GM18508 (cell line): ENCODE measurements at regions not wholly inside any gene's neighbourhood (a gene's known extent, or its start where the extent isn't known, plus 50 kb on each side); places are given as distances from the start of the nearest gene placed in this dataset.

Experiments used
- ATAC-seq: cut with Tn5 transposase; IDR thresholded peaks from one replicate; pipeline ENCODE4 v1.9.1; 2021; ENCODE audit warnings: moderate number of reproducible peaks; ENCODE audit not compliant: insufficient read depth, unreplicated experiment

- ATAC-seq, result no peak
These were observed 429.5 kb downstream of the TSHZ3 start for GRCh38 chr19:30919737-30920136.

GRCh38 chr19:30916238-30916637 lies 433.0 kb downstream of the TSHZ3 start:
- no peak for ATAC-seq

DNA sequence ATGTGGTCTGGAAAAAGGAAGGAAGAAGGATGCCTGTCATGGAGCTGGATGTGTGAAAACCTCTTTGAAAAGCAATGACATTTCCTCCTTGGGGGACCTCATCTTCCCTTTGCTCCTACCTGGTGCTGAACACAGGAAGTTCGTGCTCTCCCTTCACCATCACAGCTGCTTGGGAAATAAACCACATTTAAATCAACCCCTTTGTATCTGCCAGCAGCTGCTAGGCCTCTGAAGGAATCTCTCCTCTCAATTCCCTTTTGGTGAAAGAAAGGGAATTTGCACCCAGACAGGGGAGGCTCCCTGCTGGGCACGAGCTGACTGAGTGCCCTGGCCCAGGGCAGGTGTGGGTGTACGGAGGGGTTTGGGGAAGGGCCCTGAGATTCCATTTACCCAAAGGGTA lies 437.7 kb downstream of the TSHZ3 start:
- no peak for ATAC-seq

DNA sequence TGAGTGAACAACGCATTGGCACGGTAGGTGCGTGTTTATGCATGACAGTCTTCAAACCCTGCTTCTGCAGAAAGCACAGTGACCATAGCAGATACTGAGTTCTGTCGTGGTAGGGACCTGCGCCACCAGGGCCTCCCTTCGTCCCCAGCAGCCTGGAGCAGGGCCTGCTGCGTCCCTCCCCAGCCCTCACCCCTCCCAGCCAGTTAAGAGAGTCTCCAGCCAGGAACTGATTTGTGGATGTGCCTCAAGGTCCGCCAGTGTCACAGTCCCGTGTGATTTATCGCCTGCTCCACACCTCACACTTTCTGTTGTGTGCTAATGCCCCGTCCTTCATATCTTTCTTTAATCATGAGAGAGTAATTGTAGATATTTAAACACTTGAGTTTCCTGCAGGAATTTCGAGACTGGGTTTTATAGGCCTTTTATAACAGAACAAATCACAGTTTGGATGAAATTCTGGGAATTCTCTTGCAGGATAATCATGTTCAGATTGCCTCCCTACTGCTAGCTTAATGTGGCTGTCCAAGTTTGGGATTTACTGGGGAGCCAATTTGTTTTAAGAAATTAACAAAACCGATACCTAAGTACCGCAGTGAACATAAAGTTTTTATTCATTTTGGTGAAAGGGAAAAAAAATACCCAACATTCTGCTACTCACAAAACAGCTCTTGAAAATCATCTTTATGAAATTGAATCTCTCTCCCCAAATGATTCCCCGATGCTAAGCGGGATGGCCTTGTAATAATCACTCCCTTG lies 438.6 kb downstream of the TSHZ3 start:
- no peak for ATAC-seq

- no peak for ATAC-seq
These were observed 440.0 kb downstream of the TSHZ3 start for GRCh38 chr19:30909216-30909615.

DNA sequence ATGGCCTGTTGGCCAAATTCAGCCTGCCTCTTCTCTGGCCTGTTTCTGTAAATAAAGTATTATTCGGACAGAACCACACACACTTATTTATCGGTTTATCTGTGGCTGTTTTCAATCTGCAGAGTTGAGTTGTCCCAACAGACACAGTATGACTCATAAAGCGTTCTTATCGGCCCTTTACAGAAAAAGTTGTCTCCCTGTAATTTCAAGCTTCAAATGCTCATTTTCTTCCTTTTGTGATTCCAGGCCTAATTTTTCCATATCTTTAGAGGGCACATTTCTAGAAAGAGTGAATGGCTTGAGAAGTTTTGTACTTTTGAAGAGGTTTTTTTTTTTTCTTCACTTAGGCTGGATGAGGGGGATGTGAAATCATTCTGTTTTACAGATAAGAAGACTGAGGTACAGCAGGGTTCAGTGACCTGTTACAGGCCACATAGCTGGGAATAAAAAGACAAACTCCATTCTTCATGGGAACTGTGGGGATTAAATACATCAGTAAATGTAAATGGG lies 440.9 kb downstream of the TSHZ3 start:
- no peak for ATAC-seq

GRCh38 chr19:30906871-30907270 lies 442.4 kb downstream of the TSHZ3 start:
- no peak for ATAC-seq

DNA sequence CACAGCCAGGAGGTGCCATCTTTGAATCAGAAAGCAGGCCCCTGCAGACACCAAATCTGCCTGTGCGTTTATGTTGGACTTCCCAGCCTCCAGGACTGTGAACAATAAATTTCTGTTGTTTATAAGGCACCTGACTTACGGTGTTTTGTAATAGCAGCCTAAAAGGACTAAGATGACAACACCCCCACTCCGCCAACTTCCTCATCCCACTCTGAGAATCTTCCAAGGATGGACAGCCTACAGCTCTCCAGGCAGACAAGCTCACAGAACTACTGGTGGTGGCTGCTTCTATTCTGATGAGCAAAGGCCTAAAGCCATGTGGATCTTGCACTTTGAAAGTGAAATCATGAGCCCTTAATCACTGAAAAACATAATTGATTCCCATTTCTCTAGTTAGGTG lies 449.2 kb downstream of the TSHZ3 start:
- ATAC-seq, result no peak

DNA sequence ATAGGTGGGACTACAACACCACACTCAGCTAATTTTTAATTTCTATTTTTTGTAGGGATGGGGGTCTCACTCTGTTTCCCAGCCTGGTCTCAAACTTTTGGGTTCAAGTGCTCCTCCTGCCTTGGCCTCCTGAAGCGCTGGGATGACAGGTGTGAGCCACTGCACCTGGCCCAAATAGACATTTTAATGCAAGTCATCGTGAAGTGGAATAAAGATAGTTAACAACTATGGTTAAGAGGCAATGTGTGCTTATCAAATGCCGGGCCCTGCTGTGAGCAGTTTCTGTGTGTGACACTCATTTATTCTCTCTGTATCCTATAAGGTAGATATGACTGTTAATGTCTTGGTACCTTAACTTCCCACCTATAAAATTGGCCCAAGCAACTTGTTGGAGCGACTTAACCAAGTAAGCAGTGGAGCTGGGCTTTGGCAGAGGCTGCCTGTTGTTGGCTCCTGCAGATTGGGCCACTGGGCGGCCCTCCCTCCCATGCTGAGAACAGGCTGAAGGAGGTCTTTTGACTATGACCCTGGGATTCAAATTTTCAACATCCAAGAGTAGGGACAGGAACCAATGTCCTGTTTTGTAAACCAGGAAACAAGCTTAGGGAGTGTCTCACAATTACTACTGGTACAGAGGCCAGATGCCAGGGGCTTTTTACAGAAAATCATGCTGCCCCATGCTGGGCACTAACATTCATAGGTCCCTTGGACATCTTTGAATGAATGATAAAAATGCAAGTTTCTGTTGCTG lies 450.7 kb downstream of the TSHZ3 start:
- ATAC-seq, result no peak

DNA sequence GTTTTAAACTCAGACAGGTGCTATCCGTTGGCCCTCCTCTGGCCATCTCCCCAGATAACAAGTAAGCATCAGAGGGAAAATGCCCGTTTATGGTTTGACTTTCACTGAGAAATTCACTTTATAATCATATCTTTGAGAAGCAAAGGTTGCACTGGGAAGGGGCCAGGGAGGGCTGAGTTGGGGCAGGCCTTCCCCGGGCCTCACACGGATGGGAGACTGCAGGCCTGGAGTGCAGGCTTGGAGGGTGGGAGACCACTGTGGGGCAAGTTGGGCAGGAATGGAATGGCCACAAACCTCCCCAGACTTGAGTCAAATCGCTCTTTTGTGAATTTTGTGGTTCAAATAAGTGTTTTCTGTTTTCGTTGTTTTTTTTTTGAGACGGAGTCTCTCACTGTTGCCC lies 451.7 kb downstream of the TSHZ3 start:
- no peak for ATAC-seq

DNA sequence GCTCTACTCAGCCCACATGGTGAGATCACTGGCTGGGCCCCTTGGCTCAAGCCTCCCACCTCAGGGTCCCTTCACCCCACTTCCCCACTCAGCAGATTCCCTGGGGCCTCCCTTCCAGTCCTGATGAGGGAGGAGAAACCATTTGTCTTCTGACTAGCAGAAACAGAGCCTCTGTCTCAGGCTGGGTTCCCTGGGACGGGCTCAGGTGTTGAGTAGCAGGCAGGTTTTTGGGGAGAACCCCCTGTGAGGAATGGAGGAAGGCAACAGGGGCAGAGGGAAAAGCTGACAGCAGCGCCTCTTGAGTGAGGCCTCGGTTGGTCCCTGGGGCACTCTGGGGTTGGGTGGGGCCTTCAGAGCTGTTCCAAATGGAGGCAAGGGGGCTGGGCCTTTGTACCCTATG lies 452.2 kb downstream of the TSHZ3 start:
- ATAC-seq, result no peak

DNA sequence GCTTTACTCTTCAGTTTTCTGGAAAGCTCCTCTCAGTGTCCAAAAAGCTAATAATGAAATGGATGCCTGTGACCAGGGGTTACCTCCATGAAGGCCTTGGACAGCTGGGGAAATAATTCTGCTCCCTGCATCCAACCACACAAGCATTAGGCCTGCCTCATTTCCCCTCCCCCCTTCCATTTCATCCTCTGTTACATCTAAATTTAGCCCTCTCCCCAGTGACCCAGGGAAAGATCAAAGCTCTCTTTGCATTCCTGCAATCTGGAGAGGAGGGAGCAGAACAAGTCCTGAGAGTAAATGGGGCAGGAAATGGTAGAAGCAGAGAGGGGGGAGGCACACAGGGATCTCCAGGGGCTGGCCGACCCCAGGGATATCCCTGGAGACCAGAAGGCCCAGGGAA lies 452.7 kb downstream of the TSHZ3 start:
- no peak for ATAC-seq

DNA sequence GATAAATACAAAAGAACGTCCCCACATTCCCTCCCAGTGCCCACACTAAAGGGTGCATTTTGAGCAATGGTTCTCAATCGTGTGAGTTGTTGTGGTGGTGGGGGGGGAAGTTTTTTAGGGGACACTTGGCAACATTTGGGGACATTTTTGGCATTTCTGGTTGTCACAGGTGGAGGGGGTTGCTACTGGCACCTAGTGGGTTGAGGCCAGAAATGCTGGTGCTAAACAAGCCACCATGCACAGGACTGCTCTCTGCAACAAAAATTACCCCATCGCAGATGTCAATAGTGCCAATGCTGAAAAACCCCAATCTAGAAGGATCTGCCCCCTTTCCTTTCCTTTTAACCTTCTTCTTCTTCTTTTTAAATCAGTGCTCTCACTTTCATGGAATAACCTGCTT lies 453.3 kb downstream of the TSHZ3 start:
- no peak for ATAC-seq

GRCh38 chr19:30891051-30891450 lies 458.2 kb downstream of the TSHZ3 start:
- no peak for ATAC-seq

DNA sequence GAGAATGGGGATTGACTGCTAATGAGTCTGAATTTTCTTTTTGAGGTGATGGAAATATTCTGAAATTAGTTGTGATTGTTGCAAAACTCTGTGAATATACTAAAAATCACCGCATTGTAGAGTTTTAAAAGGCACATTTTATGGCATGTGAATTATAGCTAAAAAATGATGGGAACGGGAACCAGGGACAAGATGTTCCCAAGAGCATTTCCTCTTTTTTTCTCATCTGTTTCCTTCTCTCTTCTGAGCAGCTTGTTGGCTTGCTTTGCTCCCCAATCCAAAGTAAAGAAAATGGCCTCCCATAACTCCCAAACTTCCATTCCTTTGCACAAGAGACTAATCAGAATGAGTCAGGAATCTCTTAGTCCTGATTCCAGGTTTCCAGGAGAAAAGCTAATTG lies 459.2 kb downstream of the TSHZ3 start:
- ATAC-seq, result no peak

DNA sequence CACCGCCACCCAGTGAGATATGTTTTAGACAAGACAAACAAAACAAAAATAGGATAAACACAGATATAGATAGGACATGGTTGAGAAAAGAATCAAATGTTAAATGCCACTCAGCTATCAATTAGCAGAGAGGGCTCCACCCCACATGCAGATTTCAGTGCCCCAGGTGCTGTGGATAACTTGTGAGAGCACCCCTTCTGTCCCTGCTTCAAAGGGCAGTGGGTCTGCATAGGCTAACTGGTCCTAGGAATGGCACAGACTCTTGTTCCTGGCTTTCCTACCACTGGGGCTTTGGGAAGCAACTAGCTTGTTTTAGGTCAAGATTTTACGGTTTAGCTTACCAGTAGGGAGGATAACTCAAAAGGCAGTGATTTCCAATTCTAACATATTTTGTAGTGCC lies 460.3 kb downstream of the TSHZ3 start:
- no peak for ATAC-seq

GRCh38 chr19:30887042-30887441 lies 462.2 kb downstream of the TSHZ3 start:
- no peak for ATAC-seq

DNA sequence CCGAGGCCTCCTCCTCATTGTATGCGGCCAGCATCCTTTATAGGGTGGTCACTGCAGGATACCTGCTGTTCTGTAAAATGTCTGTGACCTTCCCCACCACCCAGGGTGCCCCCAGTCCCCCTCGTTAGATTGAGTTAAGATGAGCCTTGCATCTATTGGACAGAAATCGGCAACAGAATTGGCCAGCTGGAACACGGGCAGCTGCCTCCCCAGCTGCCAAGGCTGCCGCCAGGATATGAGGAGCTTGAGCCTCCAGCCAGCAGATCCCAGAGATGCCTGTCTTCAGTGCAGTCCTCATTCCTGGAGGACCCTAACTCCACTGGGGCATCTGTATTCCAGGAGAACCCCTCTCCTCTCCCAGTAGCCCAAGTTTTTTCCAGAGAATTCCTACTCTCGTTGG lies 463.0 kb downstream of the TSHZ3 start:
- ATAC-seq, result no peak

GRCh38 chr19:30884146-30884812 lies 465.0 kb downstream of the TSHZ3 start:
- no peak for ATAC-seq

DNA sequence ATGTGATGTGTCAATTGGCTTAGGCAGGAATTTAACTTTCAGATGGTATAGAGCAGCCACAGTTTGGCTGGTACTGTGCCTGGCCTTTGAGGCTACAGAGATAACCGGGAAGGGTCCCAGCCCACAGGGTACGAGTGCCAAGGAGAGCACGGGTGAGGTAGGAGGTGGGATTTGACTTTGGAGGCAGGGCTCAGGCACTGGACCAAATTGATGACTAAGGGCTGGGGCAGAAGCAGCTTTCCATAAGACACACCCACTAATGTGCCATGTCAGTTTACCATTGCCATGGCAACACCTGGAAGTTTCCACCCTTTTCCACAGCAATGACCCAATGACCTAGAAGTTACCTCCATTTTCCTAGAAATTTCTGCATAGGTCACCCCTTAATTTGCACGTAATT lies 466.2 kb downstream of the TSHZ3 start:
- no peak for ATAC-seq

GRCh38 chr19:30882411-30883005 lies 466.7 kb downstream of the TSHZ3 start:
- no peak for ATAC-seq
